ENCODE measurements at regions not wholly inside any gene's neighbourhood (a gene's known extent, or its start where the extent isn't known, plus 50 kb on each side); places are given as distances from the start of the nearest gene placed in this dataset.

DNA sequence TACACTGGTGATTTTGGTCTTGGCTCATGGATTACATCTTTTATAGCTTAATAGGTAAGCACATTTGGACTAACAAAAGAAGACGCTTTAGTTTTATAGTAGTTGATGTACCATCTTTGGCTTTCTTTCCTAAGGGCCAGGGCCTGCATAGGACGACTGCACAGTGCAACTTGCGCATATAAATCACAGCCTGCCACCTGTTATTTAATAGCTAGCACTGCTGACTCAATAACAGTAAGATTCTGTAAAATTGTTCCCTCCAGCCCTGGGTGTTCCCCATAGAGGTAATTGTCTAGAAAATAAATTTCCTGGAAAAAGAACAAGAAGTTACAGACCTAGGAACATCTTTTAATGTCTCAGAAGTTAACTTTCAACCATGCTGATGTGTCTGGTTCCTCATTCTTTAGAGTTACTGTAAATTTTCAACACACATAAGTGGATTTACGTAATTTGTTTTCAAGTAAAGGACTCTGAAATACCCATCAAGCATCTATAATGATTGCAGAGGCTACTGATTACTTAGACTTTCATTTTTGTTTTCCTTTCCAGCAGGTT lies 594.2 kb upstream of the NXPH2 start:
- Histone ChIP-seq H3K4me1 (no peaks in the 10 kb centered on the region), H3K36me3 (no peaks in the 10 kb centered on the region), H3K27ac (no peak overlapping the region), H3K9me3 (peaks cover 0 to 45% (median 0%) of the 10 kb centered on the region in 11 donors), H3K27me3 (no peaks in the 10 kb centered on the region), H3K4me3 (no peak overlapping the region)
- intact Hi-C loops (cut with DNase I), result loop anchor here in 1 of 10 donors (5.0 kb wide), 1 partner anchor 1678 kb away; no protein-coding TSS in a partner anchor
- 76 to 84% methylated on average over 4 of the region's 4 CpGs for WGBS, 2 donors
- DNase-seq, result no peak
- ATAC-seq, result no peak
- TF ChIP-seq, protein P1, sequence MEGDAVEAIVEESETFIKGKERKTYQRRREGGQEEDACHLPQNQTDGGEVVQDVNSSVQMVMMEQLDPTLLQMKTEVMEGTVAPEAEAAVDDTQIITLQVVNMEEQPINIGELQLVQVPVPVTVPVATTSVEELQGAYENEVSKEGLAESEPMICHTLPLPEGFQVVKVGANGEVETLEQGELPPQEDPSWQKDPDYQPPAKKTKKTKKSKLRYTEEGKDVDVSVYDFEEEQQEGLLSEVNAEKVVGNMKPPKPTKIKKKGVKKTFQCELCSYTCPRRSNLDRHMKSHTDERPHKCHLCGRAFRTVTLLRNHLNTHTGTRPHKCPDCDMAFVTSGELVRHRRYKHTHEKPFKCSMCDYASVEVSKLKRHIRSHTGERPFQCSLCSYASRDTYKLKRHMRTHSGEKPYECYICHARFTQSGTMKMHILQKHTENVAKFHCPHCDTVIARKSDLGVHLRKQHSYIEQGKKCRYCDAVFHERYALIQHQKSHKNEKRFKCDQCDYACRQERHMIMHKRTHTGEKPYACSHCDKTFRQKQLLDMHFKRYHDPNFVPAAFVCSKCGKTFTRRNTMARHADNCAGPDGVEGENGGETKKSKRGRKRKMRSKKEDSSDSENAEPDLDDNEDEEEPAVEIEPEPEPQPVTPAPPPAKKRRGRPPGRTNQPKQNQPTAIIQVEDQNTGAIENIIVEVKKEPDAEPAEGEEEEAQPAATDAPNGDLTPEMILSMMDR (IDR thresholded peaks at IDR 0.05), result no peak

DNA sequence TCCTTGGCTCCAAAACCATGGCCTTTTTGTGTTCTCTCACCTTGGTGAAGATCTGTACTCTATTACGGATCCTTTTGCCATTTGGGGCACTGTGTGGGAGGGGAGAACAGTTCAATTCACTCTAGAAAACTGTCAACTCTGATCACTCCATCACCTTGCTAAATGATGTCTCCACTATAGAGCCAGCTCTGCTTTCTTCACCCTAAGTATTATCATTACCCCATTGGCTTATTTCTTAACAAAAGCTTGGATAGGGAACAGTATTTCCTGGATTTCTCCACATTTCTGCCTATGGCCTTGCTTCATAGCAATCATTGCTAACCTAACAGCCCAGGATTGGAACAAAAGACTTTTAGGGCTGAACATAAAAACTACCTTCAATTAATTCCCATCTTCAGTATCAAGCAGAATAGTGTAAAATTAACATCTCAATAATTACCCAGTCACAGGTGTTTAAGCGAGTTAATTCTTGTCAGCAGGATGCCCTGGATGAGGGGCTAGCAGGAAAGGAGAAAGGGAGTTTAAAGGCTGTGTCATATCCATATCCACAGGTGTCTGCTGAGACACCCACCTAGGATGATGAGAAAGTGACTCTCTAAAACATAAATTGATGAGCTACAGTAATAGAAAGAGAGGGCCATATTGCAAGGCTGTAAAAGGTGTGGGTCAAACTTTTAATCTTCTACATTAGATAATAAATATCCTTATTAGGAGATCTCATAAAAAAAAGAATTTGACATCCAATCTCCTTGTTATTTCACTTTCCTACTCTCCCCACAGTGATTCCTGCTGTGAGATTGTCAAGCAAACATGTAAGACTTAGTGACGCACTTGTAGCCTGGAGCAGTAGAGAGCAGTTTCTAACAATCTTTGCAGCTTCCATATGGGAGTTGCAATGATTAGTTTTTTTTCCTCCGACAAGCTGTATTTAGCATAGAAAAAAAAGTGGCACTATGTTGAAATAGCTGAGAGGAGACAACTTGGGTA lies 589.5 kb upstream of the NXPH2 start:
- 52 to 63% methylated on average over 4 of the region's 4 CpGs for WGBS, 2 donors
- ATAC-seq (no peak), DNase-seq (no peak)
- H3K9me3 ChIP-seq, result peaks cover 0 to 33% (median 0%) of the 10 kb centered on the region in 11 donors
- intact Hi-C loops (cut with DNase I), result loop anchor here in 1 of 10 donors (5.0 kb wide), 1 partner anchor 1683 kb away; no protein-coding TSS in a partner anchor
- no peaks in the 10 kb centered on the region for H3K27me3 ChIP-seq
- H3K36me3 ChIP-seq, result no peaks in the 10 kb centered on the region
- TF ChIP-seq, protein P1 (IDR thresholded peaks at IDR 0.05), result no peak
- H3K4me1 ChIP-seq, result no peaks in the 10 kb centered on the region
- no peak overlapping the region for H3K27ac ChIP-seq
- no peak overlapping the region for H3K4me3 ChIP-seq

DNA sequence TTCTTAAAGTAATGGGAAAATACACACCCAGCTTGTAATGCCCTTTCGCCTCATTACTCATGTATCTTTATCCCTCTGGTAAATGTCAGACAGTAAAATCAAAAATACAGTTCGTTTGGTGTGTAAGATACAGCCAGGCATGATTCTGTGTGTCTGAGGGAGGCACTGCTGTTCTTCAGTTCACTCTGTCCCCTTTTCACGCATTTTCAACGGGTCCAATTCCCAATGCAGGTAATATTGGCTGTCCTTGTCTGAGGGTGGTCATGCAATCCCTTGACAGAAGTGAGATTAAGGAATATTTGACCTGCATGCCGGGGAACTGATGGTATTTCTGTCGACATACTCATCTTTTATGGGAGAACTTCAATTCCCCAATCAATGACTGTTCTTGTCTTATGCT lies 587.2 kb upstream of the NXPH2 start:
- DNase-seq (no peak), ATAC-seq (no peak)
- H3K9me3 ChIP-seq, result peaks cover 0 to 19% (median 0%) of the 10 kb centered on the region in 11 donors
- no peak overlapping the region for H3K27ac ChIP-seq
- intact Hi-C loops (cut with DNase I), result no loop called here
- H3K36me3 ChIP-seq, result no peaks in the 10 kb centered on the region
- WGBS, 2 donors, result 55 to 62% methylated on average over 6 of the region's 6 CpGs
- TF ChIP-seq, protein P1 (IDR thresholded peaks at IDR 0.05), result no peak
- no peak overlapping the region for H3K4me3 ChIP-seq
- no peaks in the 10 kb centered on the region for H3K27me3 ChIP-seq
- no peaks in the 10 kb centered on the region for H3K4me1 ChIP-seq

DNA sequence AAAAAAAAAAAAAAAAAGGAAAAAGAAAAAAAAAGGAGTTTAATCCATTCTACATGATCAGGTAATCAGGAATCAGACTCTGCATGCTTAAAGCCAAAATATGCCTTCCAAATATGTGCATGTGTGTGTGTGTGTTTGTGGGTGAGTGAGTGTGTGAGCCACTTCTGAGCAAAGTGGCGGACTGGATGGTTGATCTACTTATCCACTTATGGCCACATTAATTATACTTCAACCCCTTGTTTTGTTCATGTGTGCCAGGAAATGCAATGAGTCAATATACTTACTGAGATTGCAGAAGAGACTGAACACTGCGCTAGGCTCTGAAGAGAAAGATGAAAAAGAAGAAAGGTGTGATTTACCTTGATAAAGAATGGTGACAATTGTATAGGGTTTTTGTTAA lies 586.5 kb upstream of the NXPH2 start:
- WGBS, 2 donors, result 85 to 86% methylated on average over 2 of the region's 2 CpGs
- H3K36me3 ChIP-seq, result no peaks in the 10 kb centered on the region
- TF ChIP-seq, protein P1 (IDR thresholded peaks at IDR 0.05), result no peak
- DNase-seq (no peak), ATAC-seq (no peak)
- intact Hi-C loops (cut with DNase I), result no loop called here
- no peaks in the 10 kb centered on the region for H3K27me3 ChIP-seq
- no peak overlapping the region for H3K27ac ChIP-seq
- H3K4me3 ChIP-seq, result no peak overlapping the region
- peaks cover 0 to 15% (median 0%) of the 10 kb centered on the region in 11 donors for H3K9me3 ChIP-seq
- no peaks in the 10 kb centered on the region for H3K4me1 ChIP-seq
